NOMO-1 (cell line): ENCODE measurements at regions not wholly inside any gene's neighbourhood (a gene's known extent, or its start where the extent isn't known, plus 50 kb on each side); places are given as distances from the start of the nearest gene placed in this dataset.

Experiments
- DNase-seq, 2 experiments: peaks; one replicate each; lab custom pipeline; 2025; ENCODE audit not compliant: unreplicated experiment in 2 of 2; lab: John Stamatoyannopoulos, UW

GRCh38 chr15:96878129-96878528, 547.6 kb downstream of the NR2F2 start:
- no peak for DNase-seq

- DNase-seq, result no peak
These were observed 551.7 kb downstream of the NR2F2 start for GRCh38 chr15:96882121-96882772.

- DNase-seq, result peak; percentile 71 to 93
These were observed 557.2 kb downstream of the NR2F2 start for GRCh38 chr15:96887730-96888129.

DNA sequence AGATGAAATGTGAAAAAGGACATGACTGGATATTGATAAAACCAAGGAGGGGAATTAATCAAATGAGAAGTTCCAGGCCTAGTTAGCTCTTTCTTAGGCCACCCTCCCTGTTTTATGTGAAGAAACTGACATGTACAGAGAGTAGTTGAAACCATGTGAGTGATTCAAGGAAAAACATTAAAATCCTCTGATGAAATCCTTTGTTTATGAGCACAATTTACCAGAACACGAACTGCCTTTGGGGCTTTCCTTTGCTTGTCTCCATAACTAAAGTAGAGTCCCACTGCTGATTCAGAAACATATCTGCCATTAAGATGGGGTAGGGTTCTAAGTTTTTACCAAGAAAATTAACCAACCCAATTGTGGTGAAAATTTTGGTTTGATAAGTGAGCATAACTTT, 558.3 kb downstream of the NR2F2 start:
- peak in 1 of 2 experiments; percentile 16 for DNase-seq

DNA sequence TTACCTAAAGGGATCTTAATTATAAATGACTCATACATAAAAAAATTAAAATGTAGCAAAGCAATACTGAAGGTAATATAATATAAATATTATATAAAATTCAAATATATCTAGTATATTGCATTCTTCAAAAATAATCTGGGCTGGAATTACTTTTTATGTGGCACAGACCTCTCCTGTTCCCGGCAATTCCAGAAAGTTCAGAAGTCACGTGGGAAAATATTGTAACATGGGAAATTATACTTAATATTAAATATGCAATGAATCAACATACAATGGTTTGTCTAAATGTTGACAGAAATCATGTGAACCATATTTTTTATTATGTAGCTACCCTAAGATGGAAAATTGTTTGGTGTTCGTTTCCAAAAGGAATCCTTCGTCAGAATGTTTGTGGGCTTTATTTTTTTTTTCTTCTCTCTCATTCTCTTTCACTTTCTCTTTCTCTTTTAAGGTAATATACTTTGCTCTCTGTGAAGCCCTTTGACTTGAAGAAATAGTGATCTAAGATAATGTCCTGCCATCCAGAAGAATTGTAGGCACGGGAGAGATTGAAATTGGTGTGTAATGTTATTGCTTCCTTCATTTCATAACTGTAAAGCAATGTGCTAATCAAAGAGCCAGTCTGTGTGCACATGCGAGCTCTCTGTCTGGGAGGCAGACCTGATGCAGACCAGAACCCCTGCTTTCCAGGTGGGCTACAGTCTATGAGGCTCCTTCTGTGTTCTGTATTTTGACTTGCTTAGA, 559.4 kb downstream of the NR2F2 start:
- DNase-seq, result peak in 1 of 2 experiments; percentile 5

GRCh38 chr15:96891046-96891445, 560.5 kb downstream of the NR2F2 start:
- DNase-seq, result no peak

DNA sequence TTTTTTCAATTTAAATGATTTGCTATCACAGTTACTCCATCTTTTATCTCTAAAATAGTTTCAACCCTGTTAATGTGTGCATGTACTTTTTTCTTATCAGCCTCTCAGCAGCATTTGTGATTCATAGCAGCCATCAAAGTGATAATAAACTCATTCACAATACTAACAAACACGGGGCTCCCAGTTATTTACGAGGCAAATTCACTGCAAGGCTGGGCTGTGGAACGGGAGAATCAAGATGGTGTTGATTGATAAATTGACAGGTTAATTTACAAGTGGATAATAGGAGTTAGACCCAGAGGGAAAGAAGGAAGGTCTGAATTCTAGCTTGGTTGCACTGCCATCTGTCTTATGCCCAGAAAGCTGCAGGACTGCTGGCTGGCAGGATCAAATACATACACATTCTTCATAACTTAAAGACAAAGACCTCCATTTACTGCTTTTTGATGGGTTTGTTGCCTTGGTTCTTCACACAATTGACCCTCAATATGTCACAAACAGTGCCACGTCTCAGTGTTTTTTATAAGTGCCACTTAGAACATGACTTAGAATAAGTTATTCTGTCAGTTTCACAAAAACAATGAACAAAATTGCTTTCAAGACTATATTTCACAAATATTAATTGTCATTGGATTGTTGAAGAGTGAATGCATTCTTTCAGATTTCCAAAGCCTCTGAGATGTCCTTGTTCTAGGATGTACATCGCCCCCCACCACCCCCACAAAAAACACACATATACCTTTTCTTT, 562.8 kb downstream of the NR2F2 start:
- DNase-seq, result peak; percentile 6 to 50

DNA sequence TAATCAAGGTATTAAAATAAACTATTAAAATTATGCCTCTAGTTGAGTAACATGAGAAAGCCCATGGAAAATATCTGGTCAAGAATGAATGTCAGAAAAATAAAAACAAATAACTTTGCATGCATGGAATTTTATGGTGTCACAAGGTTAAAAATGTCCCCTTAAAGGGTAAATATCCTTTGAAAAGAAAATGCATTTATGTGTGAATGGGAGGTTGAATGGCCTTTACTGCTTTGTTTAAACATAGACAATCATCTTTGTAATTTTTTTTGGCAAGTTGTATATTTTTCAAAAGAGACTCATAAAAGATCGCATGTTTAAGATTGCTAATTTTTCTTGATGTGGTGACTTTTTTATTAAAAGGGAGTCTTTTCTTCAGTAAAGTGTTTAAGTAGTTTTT, 564.2 kb downstream of the NR2F2 start:
- no peak for DNase-seq

- DNase-seq, result peak; percentile 71 to 80
These were observed 566.3 kb downstream of the NR2F2 start for GRCh38 chr15:96896766-96897165.

DNA sequence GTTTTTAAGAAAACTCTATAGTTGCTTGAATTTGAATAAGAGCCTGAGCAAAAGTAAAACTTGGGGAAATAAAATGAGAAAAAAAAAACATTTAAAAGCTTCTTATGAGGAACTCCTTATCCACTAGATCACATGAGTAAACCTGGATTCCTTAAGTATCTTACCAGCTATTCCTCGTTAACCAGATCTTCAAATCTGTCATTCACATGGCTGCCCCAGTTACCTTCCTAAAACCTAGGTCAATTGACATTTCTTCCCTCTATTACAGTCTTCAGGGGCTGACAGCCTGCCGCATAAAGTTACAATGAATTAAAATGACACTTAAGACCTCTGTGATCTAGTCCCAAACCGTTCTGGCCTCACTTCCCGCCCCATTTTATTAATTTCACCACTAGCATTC, 583.6 kb downstream of the NR2F2 start:
- DNase-seq, result no peak

- DNase-seq, result no peak
These were observed 586.2 kb downstream of the NR2F2 start for GRCh38 chr15:96916750-96917149.

DNA sequence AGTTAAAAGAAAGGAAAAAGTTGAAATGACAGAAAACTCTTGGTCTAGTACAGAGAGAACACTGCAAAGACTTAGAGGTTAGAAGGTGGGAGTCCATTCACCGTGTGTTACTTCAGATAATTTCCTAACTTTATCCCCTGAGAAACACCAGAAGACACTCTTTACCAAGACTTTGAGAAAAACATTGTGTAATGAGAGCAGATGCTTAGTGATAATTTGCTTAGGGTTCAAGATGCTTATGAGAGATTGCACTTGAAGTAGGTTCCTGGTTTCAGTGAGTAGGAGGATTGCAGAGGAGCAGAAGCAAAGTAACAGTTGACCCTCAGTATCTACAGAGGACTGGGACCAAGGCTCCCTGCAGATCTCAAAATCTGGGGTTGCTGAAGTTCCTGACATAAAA, 594.1 kb downstream of the NR2F2 start:
- no peak for DNase-seq

DNA sequence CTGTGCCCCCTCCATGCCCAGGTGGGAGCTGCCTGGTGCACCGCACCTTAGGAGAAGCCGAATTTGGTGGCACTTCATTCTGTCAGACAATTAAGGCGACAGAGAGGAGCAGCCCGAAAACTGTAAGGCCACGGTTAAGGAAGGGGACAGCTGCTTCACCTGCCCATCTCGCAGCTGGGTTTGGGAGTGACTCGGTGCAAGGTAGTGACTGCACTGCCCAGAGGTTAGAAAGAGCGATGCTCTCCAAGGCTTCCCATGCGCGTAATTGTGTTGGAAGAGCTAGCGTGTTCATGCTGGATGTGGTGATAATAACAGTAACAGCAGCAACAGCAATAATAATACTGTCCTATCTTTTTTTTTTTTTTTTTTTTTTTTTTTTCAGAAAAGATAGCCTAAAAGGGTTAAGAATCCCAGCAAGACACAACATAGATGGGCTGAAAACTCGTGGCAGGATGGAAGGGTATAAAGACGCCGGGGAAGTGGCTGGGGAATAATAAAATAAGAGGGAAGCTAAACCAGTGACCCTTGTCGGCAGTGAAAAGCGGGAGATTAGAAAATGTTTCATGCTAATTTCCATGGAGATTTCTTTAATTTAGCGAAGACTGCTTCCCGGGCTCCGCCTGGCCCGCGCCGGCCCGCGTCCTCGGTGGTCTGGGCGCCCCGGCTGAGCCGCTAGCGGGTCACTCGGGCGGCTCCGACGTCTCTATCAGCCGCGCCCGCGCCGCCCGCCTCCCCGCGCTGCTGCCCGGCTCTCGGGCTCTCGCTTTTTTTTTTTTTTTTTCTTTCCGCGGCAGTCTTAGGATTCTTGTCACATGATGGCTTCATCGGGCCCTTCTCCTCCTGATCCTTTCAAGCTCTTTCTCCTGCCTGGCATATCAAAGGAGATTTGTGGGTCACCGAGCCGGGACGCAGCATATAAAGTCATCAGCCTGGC, 617.1 kb downstream of the NR2F2 start:
- DNase-seq, result no peak

- DNase-seq, result peak in 1 of 2 experiments; percentile 8
These were observed 618.5 kb downstream of the NR2F2 start for GRCh38 chr15:96948981-96949380.

GRCh38 chr15:96958721-96959120, 628.2 kb downstream of the NR2F2 start:
- DNase-seq, result no peak

DNA sequence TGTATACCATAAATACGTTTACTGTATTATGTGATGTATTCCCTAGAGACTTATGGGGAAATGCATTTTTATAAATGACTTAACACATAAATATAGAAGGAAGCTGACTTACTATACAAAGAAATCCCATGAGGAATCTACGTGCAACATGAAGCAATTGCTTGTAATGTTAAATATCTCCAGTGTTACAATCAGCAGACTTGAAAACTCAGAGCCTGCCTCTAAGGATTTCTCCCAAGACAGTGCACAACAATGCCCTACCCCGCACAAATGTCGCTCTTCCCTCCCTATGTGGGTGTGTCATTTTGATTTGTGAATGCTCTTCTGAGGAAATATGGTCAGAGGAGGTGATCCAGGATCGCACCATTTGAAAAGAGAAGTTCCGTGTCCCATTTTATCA, 629.0 kb downstream of the NR2F2 start:
- DNase-seq, result no peak

DNA sequence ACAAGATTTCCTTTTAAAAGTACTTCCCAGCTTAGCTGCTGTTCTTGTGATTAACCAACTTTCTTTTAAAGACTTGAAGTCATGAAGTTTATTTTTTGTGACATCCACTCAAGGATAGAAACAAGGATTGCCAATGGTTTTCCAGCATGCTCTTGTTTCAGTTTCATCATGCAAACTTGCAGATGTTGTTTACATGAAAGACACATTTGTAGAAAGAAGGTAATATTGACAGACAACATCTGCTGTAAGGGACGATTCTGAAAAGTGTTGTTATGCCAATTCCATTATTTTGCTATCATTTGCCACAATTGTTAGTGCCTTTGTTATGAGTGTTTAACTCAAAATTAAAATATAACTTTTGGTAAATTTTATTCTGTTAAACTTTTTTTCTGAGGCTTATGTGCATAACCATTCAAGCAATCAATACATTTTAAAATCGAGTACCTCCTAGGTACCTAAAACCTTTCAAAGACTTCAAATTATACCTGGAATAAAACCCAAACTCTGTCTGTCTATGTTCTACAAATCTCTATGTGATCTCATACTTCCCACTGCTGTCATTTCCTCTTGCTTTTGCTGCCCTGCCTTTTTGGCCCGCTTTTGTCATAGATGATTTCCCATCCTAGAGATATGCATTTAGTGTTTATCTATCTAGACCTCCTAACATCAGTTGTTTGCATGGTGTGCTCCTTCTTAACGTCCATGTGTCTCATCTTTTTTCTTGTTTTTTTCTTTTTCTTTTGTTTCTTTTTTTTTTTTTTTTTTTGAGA, 630.4 kb downstream of the NR2F2 start:
- no peak for DNase-seq

- no peak for DNase-seq
These were observed 636.1 kb downstream of the NR2F2 start for GRCh38 chr15:96966554-96966953.

- no peak for DNase-seq
These were observed 639.5 kb downstream of the NR2F2 start for GRCh38 chr15:96969732-96970710.
